DMS53 treated with DMSO at 0.1 percent for 48 hours (cell line): ENCODE measurements at regions not wholly inside any gene's neighbourhood (a gene's known extent, or its start where the extent isn't known, plus 50 kb on each side); places are given as distances from the start of the nearest gene placed in this dataset.

Experiments
- DNase-seq: peaks from one replicate; lab custom pipeline; 2025; ENCODE audit not compliant: unreplicated experiment; lab: John Stamatoyannopoulos, UW

- DNase-seq = no peak
Measured at GRCh38 chr12:104858611-104859543, 99.2 kb downstream of the SLC41A2 start.

DNA sequence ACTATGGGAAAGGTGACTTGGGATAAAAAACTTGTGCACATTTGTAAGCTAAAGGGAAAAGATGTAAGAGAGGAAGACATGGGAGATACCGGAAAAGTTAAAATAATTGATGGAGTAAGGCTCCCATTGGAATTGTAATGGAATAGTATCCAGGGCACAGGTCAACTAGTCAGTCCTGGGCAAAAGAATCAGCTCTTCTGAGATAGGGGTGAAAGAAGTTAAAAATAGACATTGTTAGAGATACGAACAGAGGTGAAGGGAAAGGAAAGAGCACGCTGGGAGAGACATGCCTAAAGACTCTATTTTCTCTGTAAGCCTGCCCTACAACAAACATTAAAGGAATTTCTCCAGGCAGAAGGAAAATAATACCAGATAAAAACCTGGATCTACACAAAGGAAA lies 101.6 kb downstream of the SLC41A2 start:
- DNase-seq = no peak

DNA sequence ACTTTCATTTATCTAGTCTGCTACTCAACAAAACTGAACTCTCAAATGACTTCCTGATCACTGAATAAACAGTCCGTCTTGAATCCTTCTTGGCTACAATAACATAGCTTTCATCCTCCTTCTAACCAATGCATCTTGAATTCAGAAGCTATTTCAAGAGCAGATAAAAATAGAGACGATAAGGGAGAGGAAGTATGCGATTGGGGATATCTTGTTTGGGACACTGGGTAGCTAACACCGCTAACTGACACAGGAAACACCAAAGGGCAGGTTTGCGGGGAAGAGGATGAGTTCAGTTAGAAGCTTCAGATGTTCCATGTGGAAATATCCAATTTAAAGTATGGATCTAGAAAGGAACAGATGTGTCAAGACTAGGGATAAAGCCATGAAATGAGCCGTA lies 102.5 kb downstream of the SLC41A2 start:
- DNase-seq = no peak

GRCh38 chr12:104852896-104853295 lies 105.2 kb downstream of the SLC41A2 start:
- no peak for DNase-seq

DNA sequence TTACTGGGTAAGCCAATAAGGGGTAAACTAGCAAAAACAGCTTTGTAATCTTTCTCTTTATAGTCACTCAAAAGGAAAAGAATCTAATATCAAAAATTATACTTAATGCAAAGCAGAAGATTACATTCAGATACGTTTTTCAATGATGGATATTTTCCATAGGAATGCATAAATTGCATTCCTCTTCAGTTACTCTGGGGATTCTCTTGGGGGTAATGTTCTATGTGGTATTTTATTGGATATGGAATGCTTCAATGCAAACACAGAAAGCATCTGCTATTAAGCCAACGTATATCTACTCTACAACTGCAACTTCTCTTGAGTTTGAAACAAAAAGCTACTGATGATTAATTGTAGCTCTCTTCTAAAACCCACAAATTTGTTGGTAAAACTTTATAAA lies 106.0 kb downstream of the SLC41A2 start:
- DNase-seq = no peak

- DNase-seq = no peak
Measured at GRCh38 chr12:104850781-104851180, 107.3 kb downstream of the SLC41A2 start.

DNA sequence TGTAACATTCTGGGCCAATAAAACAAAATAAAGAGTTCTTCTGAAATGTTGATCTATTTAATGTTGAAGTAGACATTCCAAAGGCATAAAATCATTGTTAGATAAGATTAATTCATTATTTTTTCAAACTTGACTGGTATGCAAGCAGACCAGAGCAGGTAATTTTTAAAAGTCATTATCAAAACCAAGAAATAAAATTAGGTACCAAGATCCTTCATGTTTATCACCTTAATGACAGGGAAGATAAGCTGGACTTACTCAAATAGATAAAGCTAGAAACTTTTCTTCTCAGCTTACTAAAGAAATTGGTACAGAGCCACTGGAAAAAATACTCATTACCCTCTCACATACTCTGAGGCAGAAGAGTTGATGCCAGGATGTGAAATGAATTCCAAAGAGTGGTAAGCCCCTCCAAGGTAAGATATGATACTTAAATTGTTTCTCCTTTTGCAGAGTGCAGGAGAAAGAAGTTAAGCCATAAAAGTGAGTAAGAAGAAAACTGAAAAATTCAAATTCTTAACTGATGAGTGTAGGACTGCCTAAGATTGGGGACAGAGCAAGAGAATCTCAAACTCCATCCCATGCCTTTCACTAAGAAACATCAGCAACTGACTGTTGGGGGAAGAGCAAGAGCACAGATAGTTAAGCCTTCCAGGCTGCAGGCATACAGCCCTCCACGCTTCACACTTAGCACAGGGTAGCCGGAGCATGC lies 111.9 kb downstream of the SLC41A2 start:
- DNase-seq = no peak

GRCh38 chr12:104844123-104844522 lies 114.0 kb downstream of the SLC41A2 start:
- DNase-seq = no peak

- no peak for DNase-seq
Measured at GRCh38 chr12:104840262-104840661, 117.8 kb downstream of the SLC41A2 start.

DNA sequence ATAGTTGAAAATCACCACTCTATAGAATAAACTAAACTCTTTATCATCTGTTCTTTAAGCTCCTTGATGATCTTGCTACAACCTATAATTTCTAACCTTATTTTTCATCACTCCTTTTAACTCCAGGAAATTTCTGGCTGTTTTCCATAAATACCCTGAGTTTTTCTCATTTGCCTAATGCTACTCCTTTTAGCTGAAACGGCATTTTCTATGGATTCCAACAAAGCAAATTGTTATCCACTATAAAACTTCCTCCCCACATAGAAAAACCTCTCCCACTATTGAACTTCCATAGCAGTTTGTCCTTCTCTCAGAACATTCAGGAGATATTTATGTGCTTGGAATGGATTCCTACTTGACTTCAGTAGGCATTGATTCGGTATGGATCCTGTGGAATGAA lies 122.8 kb downstream of the SLC41A2 start:
- DNase-seq = no peak

GRCh38 chr12:104834607-104835006 lies 123.5 kb downstream of the SLC41A2 start:
- DNase-seq = no peak

DNA sequence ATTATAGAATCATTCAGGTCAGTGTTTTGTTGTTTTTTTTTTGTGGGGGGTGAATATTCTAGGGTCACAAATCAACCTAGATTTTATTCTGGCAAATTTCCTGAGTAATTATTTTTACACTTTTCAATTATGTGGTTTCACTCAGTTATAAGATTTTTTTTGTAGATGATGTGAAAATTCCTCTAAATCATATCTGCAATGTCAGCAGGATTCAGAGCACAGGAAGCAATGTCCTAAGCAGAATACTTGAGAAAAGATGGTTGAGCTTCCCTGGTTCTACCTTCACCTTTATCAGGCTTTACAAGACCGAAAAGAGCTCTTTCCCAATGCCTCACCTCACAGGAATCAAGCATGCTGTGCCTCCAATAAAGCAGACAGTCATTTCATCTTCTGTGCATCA lies 124.3 kb downstream of the SLC41A2 start:
- DNase-seq = no peak

DNA sequence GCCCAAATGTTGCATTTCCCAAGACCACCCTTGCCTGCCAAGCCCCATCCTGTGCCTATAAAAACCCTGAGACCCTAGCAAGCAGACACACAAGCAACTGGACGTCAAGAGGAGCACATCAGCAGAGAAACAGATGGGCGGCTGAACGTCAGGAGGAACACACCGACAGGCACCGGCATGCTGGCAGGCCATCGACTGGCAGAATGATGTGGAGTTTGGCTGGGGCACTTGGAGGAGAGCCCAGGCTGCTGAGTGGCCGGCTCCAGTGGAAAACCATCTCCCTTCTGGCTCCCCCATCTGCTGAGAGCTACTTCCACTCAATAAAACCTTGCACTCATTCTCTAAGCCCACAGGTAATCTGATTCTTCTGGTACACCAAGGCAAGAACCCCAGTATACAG lies 130.1 kb downstream of the SLC41A2 start:
- DNase-seq = no peak

DNA sequence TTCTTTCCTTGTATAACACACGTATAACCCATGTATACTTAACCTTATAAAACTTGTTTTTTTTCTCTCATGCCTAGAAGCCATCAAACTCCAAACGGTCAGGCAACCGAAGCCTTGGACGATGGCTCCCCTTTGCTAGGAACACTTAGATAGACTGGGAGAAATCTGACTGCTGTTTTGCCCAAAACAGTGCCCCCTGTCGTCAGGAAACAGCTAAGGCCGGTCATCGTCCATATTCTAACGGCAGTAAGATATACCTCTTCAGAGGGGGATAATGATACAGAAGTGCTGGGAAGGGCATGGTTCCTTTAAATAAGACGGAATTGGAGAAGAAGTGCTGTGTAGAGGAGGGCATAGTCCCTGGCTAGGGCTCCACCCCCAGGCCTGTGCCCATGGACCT lies 130.5 kb downstream of the SLC41A2 start:
- no peak for DNase-seq

DNA sequence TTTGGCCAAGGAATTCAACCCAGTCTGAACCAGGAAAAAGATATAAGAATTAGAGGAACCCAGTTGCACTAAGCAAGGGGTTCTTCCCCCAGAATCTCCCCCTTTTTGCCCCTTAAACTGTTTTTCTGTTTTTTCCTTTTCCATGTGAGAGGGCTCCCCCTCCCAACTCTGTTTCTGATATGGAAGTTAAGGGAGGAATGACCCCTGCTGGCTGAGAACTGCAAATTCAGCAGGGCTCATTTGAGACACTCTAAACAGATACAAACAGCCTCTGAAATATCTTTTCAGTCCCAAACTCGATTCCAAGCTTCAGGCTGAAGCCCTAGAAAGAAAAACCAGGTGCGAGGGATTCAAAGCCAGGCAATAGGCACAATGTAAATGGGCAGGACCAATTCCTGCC lies 132.7 kb downstream of the SLC41A2 start:
- no peak for DNase-seq

DNA sequence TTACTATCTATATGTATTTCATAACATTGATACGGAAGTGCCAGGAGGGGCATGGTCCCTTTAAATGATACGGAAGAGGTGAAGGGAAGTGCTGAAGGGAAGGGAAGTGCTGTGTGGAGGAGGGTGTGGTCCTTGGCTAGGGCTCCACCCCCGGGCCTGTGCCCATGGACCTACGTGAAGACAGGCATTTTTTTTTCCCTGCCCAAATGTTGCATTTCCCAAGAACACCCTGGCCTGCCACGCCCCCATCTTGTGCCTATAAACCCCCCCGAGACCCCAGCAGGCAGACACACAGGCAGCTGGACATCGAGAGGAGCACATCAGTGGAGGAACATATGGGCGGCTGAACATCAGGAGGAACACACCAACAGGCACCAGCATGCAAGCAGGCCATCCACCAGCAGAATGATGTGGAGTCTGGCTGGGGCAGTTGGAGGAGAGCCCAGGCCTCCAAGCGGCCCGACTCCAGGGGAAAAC lies 134.1 kb downstream of the SLC41A2 start:
- DNase-seq = no peak

DNA sequence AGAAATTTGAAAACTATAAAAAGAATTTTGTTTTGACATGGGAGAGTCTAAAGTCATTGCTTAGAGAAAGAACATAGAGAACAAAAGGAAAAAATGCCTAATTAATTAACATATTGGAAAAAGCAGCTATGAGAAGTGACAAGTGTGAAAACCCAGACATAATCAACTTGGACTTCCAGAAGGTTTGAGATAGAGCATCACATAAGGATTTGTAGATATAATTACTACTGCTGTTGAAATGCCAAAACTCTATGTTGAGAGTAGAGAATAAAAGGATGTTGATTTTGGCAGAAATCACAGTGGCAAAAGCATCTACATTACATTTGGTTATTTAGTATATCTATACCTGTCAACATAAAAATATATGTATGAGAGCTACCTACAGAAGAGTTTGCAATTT lies 135.1 kb downstream of the SLC41A2 start:
- no peak for DNase-seq

GRCh38 chr12:104816845-104817503 lies 141.1 kb downstream of the SLC41A2 start:
- DNase-seq = no peak

DNA sequence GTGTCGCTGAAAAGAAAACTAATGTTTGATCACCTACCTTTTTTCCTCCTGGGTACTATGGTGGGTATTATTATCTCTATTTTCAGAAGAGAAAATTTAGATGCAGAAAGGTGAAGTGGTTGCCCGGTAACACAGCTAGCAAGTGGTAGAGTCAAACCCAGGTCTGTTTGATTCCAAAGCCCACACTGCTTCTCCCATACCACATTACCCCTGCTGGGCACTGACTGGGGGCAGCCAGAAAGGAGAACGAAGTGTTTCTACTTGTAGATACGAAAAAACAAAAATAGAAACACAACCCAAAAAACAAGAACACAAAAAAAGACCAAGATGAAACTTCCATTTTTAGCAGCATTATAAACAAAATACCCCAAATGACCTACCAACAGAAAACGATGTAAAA lies 142.2 kb downstream of the SLC41A2 start:
- DNase-seq = no peak

- DNase-seq = no peak
Measured at GRCh38 chr12:104814944-104815343, 143.1 kb downstream of the SLC41A2 start.
